GM12872 (cell line): ENCODE measurements at regions not wholly inside any gene's neighbourhood (a gene's known extent, or its start where the extent isn't known, plus 50 kb on each side); places are given as distances from the start of the nearest gene placed in this dataset.

Experiments
- TF ChIP-seq, protein P1 (sequence below): IDR thresholded peaks from 3 replicates; pipeline ENCODE4 v1.5.1; 2011; ENCODE audit warnings: low read depth, mild to moderate bottlenecking, low read length, moderate library complexity; ENCODE audit not compliant: insufficient read depth

DNA sequence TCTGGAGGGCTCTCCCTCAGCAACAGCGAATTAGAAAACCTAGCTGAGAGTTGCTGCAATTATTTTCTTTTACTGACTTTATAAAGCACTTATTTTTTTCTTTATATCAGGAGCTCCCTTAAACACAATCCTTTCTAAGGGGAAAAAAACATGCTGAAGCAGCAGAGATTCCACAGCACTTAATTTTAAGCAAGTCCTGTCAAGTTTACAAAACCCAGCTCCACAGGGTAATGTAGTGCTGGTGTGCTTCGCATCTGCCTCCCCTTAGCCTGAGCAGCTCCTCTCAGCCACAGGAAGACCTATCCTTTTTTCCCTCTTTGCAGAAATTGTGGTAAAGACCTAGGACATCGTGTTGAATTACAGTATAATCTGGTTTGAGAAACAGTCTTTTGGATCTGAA lies 208.1 kb upstream of the SYNDIG1 start:
- TF ChIP-seq, protein P1, sequence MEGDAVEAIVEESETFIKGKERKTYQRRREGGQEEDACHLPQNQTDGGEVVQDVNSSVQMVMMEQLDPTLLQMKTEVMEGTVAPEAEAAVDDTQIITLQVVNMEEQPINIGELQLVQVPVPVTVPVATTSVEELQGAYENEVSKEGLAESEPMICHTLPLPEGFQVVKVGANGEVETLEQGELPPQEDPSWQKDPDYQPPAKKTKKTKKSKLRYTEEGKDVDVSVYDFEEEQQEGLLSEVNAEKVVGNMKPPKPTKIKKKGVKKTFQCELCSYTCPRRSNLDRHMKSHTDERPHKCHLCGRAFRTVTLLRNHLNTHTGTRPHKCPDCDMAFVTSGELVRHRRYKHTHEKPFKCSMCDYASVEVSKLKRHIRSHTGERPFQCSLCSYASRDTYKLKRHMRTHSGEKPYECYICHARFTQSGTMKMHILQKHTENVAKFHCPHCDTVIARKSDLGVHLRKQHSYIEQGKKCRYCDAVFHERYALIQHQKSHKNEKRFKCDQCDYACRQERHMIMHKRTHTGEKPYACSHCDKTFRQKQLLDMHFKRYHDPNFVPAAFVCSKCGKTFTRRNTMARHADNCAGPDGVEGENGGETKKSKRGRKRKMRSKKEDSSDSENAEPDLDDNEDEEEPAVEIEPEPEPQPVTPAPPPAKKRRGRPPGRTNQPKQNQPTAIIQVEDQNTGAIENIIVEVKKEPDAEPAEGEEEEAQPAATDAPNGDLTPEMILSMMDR: no peak

GRCh38 chr20:24257171-24257570 lies 212.3 kb upstream of the SYNDIG1 start:
- TF ChIP-seq, protein P1: no peak

DNA sequence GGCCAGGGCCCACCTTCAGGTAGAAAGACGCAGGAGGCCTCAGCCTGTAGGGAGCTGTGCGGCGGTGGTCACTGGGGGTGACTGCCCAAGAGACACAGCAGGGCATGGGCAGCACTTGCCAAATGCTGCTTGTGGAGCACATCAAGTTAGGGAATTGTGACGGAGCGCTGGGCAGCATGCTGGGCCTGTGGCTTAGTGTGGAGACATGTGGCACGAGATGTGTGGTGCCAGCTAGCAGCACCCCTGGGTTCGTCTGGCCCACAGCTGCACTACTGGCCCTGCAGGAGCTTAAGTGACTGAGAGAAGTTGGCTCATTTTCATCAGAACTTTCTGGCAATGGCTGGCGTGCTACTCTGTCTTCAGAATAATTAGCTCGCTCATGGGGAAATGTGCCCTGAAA lies 213.1 kb upstream of the SYNDIG1 start:
- TF ChIP-seq, protein P1: no peak

DNA sequence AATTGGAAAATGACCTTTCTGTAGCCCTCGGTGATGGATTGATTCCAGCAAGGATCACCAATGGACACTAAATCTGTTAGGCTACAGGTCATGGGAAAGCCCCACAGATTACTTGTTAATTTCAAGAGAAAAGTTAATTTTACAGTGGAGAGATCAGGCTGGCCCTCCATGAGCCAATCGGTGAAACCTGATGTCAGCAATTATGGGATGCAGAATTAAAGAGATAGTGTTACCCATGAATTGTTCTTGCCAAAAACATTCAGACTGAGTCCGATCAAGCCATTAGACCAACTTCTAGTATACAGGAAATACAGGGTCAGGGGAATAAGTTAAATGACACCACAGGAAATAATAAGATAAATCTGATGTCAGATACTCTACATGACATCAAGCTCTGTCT lies 214.9 kb upstream of the SYNDIG1 start:
- TF ChIP-seq, protein P1: no peak

GRCh38 chr20:24253321-24253720 lies 216.1 kb upstream of the SYNDIG1 start:
- TF ChIP-seq, protein P1: no peak

DNA sequence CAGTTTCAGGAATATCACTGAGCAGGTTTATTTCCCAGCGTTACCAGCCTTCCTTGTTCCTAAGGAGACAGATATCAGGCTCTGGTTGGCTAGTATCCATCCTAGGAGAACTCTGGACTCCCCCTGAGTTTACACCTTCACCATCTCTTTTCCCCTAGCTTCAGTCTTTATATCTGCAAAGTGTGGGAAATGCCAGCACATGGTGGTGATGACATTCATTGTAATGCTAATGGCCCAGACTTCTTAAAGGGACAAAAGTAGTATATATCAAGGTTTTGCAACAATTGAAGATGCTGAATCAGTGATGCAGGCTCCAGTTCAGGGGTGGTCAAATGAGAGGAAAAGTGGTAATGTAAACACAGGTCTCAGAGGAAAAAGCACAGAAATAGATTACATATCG lies 224.3 kb upstream of the SYNDIG1 start:
- TF ChIP-seq, protein P1: no peak

GRCh38 chr20:24242763-24243162 lies 226.7 kb upstream of the SYNDIG1 start:
- TF ChIP-seq, protein P1: no peak

DNA sequence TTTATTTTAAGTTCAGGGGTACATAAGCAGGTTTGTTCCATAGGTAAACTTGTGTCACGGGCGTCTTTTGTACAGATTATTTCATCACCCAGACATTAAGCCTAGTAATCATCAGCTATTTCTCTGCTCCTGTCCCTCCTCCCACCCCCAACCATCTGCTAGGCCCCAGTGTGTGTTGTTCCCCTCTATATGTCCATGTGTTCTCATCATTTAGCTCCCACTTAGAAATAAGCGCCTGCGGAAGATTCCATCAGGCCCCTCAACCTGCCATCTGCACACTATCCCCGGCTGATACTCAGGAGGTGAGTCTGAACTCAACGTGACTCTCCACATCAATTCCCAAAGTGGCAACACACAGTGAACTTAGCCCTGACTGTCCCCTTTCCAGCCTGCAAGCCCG lies 228.0 kb upstream of the SYNDIG1 start:
- TF ChIP-seq, protein P1: no peak
